Loucy (cell line): ENCODE measurements at regions not wholly inside any gene's neighbourhood (a gene's known extent, or its start where the extent isn't known, plus 50 kb on each side); places are given as distances from the start of the nearest gene placed in this dataset.

Experiments
- H2AFZ ChIP-seq: fragments of 200-600 bp; sonication (generic); 2 replicates; pipeline ENCODE4 v1.6.0; 2016; ENCODE audit warnings: antibody characterized with exemption, mild to moderate bottlenecking, low read length, moderate library complexity
- H3F3A ChIP-seq: fragments of 200-600 bp; 2 replicates; pipeline ENCODE4 v1.6.0; 2016; ENCODE audit warnings: antibody characterized with exemption, low read depth, mild to moderate bottlenecking
- H3K27me3 ChIP-seq: fragments of 200-600 bp; sonication (generic); 2 replicates; pipeline ENCODE4 v1.6.1; 2014; ENCODE audit warnings: low read length, mild to moderate bottlenecking; ENCODE audit not compliant: insufficient read depth, poor library complexity, severe bottlenecking
- H3K36me3 ChIP-seq: fragments of 200-600 bp; sonication (generic); 2 replicates; pipeline ENCODE4 v1.6.1; 2016; ENCODE audit warnings: low read length; ENCODE audit not compliant: insufficient read depth
- H3K4me1 ChIP-seq: fragments of 200-600 bp; sonication (generic); 2 replicates; pipeline ENCODE4 v1.5.1; 2014; ENCODE audit warnings: low read length, mild to moderate bottlenecking; ENCODE audit not compliant: insufficient read depth, poor library complexity, severe bottlenecking
- H3K4me2 ChIP-seq: fragments of 200-600 bp; sonication (generic); 2 replicates; pipeline ENCODE4 v1.6.0; 2014; ENCODE audit warnings: antibody characterized with exemption, low read length, low read depth, mild to moderate bottlenecking; ENCODE audit not compliant: poor library complexity, severe bottlenecking
- H3K4me3 ChIP-seq: fragments of 200-600 bp; sonication (generic); 2 replicates; pipeline ENCODE4 v1.5.1; 2014; ENCODE audit warnings: low read length, mild to moderate bottlenecking, mixed read lengths; ENCODE audit not compliant: poor library complexity, severe bottlenecking
- H3K79me2 ChIP-seq: fragments of 200-600 bp; sonication (generic); 2 replicates; pipeline ENCODE4 v1.6.1; 2014; ENCODE audit warnings: low read length; ENCODE audit not compliant: insufficient read depth
- H3K9ac ChIP-seq: fragments of 200-600 bp; sonication (generic); 2 replicates; pipeline ENCODE4 v1.6.0; 2014; ENCODE audit warnings: mild to moderate bottlenecking, low read depth, low read length, moderate library complexity; ENCODE audit not compliant: poor library complexity, severe bottlenecking
- H3K9me2 ChIP-seq: fragments of 200-600 bp; sonication (generic); replicated peaks from 2 replicates; pipeline ENCODE4 v1.6.1; 2016; ENCODE audit warnings: low read depth, low read length, mixed read lengths
- H3K9me3 ChIP-seq: fragments of 200-600 bp; sonication (generic); 2 replicates; pipeline ENCODE4 v1.6.1; 2014; ENCODE audit warnings: mild to moderate bottlenecking, antibody characterized with exemption, low read length, low read depth; ENCODE audit not compliant: insufficient read depth
- H4K20me1 ChIP-seq: fragments of 200-600 bp; sonication (generic); 2 replicates; pipeline ENCODE4 v1.6.0; 2014; ENCODE audit warnings: antibody characterized with exemption, low read length, mild to moderate bottlenecking; ENCODE audit not compliant: insufficient read depth, poor library complexity, severe bottlenecking
- CTCF ChIP-seq: fragments of 200-600 bp; sonication (generic); conservative IDR thresholded peaks from 2 replicates; pipeline ENCODE4 v1.5.1; 2014; ENCODE audit warnings: mild to moderate bottlenecking, antibody characterized with exemption, low read length
- EZH2phosphoT487 ChIP-seq: fragments of 200-600 bp; IDR thresholded peaks from 2 replicates; pipeline ENCODE4 v1.6.1; 2018; ENCODE audit warnings: antibody characterized with exemption, mild to moderate bottlenecking, moderate library complexity, borderline replicate concordance

DNA sequence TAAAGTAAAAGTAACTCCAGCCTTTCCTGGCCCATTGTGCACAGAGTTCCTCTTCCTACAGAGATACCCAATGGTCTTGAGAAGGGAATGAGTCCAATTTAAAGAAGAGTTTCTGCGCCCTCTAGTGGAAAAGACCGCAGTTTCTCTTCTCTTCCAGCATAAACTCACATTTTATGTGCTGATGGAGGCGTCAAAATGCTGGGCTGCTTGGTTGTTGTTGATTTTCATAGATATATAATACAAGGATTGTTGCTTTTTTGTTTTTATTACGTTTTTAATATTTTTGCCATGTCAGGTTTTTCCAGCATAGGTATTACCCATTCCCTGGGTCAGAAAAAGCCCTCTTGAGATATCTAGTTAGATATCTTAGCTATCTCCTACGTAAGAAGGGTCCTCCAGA, 356.9 kb upstream of the STXBP6 start:
- Histone ChIP-seq H3K79me2 (no peaks in the 10 kb centered on the region), H3K36me3 (no peaks in the 10 kb centered on the region), H3K27me3 (no peaks in the 10 kb centered on the region), H3K4me3 (no peak overlapping the region), H3K9me2 (no peaks in the 10 kb centered on the region), H3K9me3 (no peaks in the 10 kb centered on the region), H3F3A (no peaks in the 10 kb centered on the region), H3K4me1 (no peaks in the 10 kb centered on the region), H3K4me2 (no peak overlapping the region), H3K9ac (no peak overlapping the region), H4K20me1 (no peaks in the 10 kb centered on the region), H2AFZ (no peak overlapping the region)
- TF ChIP-seq EZH2phosphoT487 (no peak), CTCF (peak; percentile 86)

GRCh38 chr14:25400607-25401206, 350.8 kb upstream of the STXBP6 start:
- TF ChIP-seq EZH2phosphoT487 (no peak), CTCF (peak; percentile 87)
- Histone ChIP-seq H3K9ac (no peak overlapping the region), H3K9me2 (no peaks in the 10 kb centered on the region), H3F3A (no peaks in the 10 kb centered on the region), H3K4me1 (peaks cover 23% of the 10 kb centered on the region), H3K36me3 (no peaks in the 10 kb centered on the region), H3K79me2 (no peaks in the 10 kb centered on the region), H3K27me3 (no peaks in the 10 kb centered on the region), H3K4me3 (no peak overlapping the region), H4K20me1 (no peaks in the 10 kb centered on the region), H3K4me2 (no peak overlapping the region), H2AFZ (no peak overlapping the region; the same call in 1 of the 2 replicates), H3K9me3 (no peaks in the 10 kb centered on the region)

DNA sequence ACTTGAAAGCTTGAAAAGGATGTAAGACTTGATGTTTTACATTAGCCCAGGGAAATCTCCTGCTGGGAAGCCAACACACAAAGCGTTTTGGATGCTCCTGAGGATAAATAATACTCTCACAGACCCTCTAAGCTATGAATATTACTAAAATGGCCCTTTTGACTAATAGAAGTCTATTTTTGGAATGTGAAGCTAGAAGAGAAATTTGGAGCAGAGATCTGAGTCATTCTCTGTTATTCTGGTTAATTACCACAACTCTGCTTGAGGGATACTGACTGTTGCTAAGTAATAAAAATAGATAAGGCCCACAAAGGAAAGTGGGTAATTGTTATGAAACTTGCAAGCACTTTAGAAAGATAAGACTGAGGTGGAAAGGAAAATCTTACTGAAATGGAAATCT, 346.2 kb upstream of the STXBP6 start:
- Histone ChIP-seq H3K4me1 (peaks cover 49% of the 10 kb centered on the region), H3K4me2 (peak overlapping the region; percentile 56), H3K9ac (no peak overlapping the region), H3F3A (peaks cover 3% of the 10 kb centered on the region; the same call in 1 of the 2 replicates), H4K20me1 (no peaks in the 10 kb centered on the region), H3K27me3 (no peaks in the 10 kb centered on the region), H2AFZ (no peak overlapping the region), H3K9me3 (no peaks in the 10 kb centered on the region), H3K9me2 (no peaks in the 10 kb centered on the region), H3K79me2 (no peaks in the 10 kb centered on the region), H3K4me3 (peak overlapping the region; percentile 39), H3K36me3 (no peaks in the 10 kb centered on the region)
- TF ChIP-seq CTCF (no peak), EZH2phosphoT487 (no peak)
